ENCODE measurements at regions not wholly inside any gene's neighbourhood (a gene's known extent, or its start where the extent isn't known, plus 50 kb on each side); places are given as distances from the start of the nearest gene placed in this dataset.

DNA sequence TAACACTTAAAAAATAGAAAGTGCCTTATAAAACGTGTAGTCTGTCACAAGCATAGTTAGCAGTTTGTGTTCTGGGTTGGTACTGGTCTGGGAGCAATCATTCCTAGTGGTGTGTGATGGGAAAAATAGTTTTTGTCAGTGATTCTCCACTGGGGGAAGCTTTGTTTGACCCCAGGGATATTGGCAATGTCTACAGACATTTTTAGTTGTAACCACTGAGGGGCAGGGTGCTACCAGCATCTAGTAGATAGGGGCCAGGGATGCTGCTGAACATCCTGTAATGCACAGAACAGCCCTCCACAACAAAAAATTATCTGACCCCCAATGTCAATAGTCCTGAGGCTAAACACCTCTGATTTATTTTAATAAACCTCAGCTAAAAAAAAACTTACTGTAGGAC lies 51.6 kb upstream of the CREB5 start:
- Histone ChIP-seq H3K27ac (ENCODE audit: low read length) (no peak overlapping the region), H3K4me1 (ENCODE audit: insufficient read depth, low read length) (no peaks in the 10 kb centered on the region; the same call in 1 of the 2 replicates), H3K36me3 (ENCODE audit: insufficient read depth, low read length) (no peaks in the 10 kb centered on the region), H3K9ac (ENCODE audit: low read depth, low read length) (no peak overlapping the region), H3K79me2 (ENCODE audit: insufficient read depth, low read length) (no peaks in the 10 kb centered on the region), H2AFZ (ENCODE audit: low read depth, low read length) (no peak overlapping the region), H3K27me3 (ENCODE audit: insufficient read depth, low read length, poor library complexity) (peaks cover 1% of the 10 kb centered on the region), H4K20me1 (ENCODE audit: insufficient read depth, low read length) (no peaks in the 10 kb centered on the region), H3K9me3 (ENCODE audit: insufficient read depth, low read length, severe bottlenecking) (no peaks in the 10 kb centered on the region), H3K4me3 (ENCODE audit: low read depth in 1 of 2, low read length in 2 of 2) (no peak overlapping the region), H3K4me2 (ENCODE audit: insufficient read depth, low read length) (no peak overlapping the region)
- ATAC-seq (ENCODE audit: insufficient read depth, low read depth) (no peak), DNase-seq (no peak)
- TF ChIP-seq EZH2 (IDR thresholded peaks at IDR 0.05; ENCODE audit: borderline replicate concordance, low read depth, low read length, severe bottlenecking): no peak
- TF ChIP-seq, protein P1, sequence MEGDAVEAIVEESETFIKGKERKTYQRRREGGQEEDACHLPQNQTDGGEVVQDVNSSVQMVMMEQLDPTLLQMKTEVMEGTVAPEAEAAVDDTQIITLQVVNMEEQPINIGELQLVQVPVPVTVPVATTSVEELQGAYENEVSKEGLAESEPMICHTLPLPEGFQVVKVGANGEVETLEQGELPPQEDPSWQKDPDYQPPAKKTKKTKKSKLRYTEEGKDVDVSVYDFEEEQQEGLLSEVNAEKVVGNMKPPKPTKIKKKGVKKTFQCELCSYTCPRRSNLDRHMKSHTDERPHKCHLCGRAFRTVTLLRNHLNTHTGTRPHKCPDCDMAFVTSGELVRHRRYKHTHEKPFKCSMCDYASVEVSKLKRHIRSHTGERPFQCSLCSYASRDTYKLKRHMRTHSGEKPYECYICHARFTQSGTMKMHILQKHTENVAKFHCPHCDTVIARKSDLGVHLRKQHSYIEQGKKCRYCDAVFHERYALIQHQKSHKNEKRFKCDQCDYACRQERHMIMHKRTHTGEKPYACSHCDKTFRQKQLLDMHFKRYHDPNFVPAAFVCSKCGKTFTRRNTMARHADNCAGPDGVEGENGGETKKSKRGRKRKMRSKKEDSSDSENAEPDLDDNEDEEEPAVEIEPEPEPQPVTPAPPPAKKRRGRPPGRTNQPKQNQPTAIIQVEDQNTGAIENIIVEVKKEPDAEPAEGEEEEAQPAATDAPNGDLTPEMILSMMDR (IDR thresholded peaks at IDR 0.05; ENCODE audit: borderline replicate concordance, extremely low read depth, low read length, poor library complexity, severe bottlenecking): no peak

DNA sequence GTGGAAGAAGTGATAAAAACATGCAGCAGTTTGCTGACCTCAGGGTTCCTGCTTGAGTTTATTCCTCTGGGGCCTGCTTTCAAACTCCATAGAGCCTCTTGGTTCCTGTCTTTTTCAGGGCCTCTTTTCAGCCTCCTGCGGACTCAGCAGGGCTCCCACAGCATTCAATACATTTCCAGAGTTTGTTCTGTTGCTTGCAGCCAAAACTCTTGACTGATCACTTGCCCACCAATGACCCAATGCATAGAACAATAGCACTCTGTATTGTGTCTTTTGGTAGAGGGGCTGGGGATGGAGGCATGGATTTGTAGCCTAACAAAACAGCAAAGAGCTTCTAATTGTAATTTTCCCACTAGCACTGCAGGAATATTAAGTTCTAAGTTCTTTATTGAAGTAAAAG lies 50.8 kb upstream of the CREB5 start:
- Histone ChIP-seq H3K79me2 (ENCODE audit: insufficient read depth, low read length) (no peaks in the 10 kb centered on the region), H3K27me3 (ENCODE audit: insufficient read depth, low read length, poor library complexity) (no peaks in the 10 kb centered on the region), H3K4me3 (ENCODE audit: low read depth in 1 of 2, low read length in 2 of 2) (no peak overlapping the region), H3K4me2 (ENCODE audit: insufficient read depth, low read length) (no peak overlapping the region), H3K36me3 (ENCODE audit: insufficient read depth, low read length) (no peaks in the 10 kb centered on the region), H3K9ac (ENCODE audit: low read depth, low read length) (no peak overlapping the region), H2AFZ (ENCODE audit: low read depth, low read length) (no peak overlapping the region), H3K27ac (ENCODE audit: low read length) (no peak overlapping the region), H3K9me3 (ENCODE audit: insufficient read depth, low read length, severe bottlenecking) (no peaks in the 10 kb centered on the region), H3K4me1 (ENCODE audit: insufficient read depth, low read length) (no peaks in the 10 kb centered on the region; the same call in 1 of the 2 replicates), H4K20me1 (ENCODE audit: insufficient read depth, low read length) (no peaks in the 10 kb centered on the region)
- DNase-seq: no peak
- ATAC-seq (ENCODE audit: insufficient read depth, low read depth): no peak
- TF ChIP-seq EZH2 (IDR thresholded peaks at IDR 0.05; ENCODE audit: borderline replicate concordance, low read depth, low read length, severe bottlenecking): no peak
- TF ChIP-seq, protein P1 (IDR thresholded peaks at IDR 0.05; ENCODE audit: borderline replicate concordance, extremely low read depth, low read length, poor library complexity, severe bottlenecking): no peak

DNA sequence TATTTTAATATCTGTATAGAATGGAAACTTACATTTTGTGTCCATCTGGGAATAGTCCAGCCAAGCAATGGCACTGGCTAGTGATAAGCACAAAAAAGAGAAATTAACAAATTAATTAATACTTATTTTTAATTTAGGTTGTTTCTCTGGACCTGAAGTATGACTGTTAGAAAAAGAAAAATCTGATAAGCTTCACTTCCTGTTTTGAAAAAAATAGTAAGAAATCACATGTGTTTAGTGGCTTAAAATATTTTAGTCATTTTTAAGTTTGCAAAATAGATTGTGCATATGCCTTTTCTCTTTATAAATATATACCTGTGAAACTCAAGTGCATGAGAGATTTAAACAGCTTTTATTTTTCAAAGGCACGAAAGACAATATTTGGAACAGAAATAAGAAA lies 50.1 kb upstream of the CREB5 start:
- no peaks in the 10 kb centered on the region for H3K36me3 ChIP-seq (ENCODE audit: insufficient read depth, low read length)
- no peak overlapping the region for H3K9ac ChIP-seq (ENCODE audit: low read depth, low read length)
- H3K27me3 ChIP-seq (ENCODE audit: insufficient read depth, low read length, poor library complexity): no peaks in the 10 kb centered on the region
- no peak overlapping the region for H2AFZ ChIP-seq (ENCODE audit: low read depth, low read length)
- no peaks in the 10 kb centered on the region; the same call in 1 of the 2 replicates for H3K4me1 ChIP-seq (ENCODE audit: insufficient read depth, low read length)
- no peak overlapping the region for H3K4me2 ChIP-seq (ENCODE audit: insufficient read depth, low read length)
- DNase-seq: no peak
- no peak overlapping the region for H3K4me3 ChIP-seq (ENCODE audit: low read depth in 1 of 2, low read length in 2 of 2)
- TF ChIP-seq, protein P1 (IDR thresholded peaks at IDR 0.05; ENCODE audit: borderline replicate concordance, extremely low read depth, low read length, poor library complexity, severe bottlenecking): no peak
- TF ChIP-seq EZH2 (IDR thresholded peaks at IDR 0.05; ENCODE audit: borderline replicate concordance, low read depth, low read length, severe bottlenecking): no peak
- H3K9me3 ChIP-seq (ENCODE audit: insufficient read depth, low read length, severe bottlenecking): no peaks in the 10 kb centered on the region
- no peak overlapping the region for H3K27ac ChIP-seq (ENCODE audit: low read length)
- H4K20me1 ChIP-seq (ENCODE audit: insufficient read depth, low read length): no peaks in the 10 kb centered on the region
- no peak for ATAC-seq (ENCODE audit: insufficient read depth, low read depth)
- no peaks in the 10 kb centered on the region for H3K79me2 ChIP-seq (ENCODE audit: insufficient read depth, low read length)

Data from DND-41 (cell line).